ENCODE measurements at regions not wholly inside any gene's neighbourhood (a gene's known extent, or its start where the extent isn't known, plus 50 kb on each side); places are given as distances from the start of the nearest gene placed in this dataset.
"Not testable (repeated sequence)": the region's sequence is repeated elsewhere in the genome, so short reads cannot be mapped to it uniquely, and the experiment has no call there.

GRCh38 chr4:3936184-3936583 lies 170.0 kb downstream of the ADRA2C start:
- DNase-seq = no peak

GRCh38 chr4:3937849-3938562 lies 171.8 kb downstream of the ADRA2C start:
- not testable (repeated sequence) for DNase-seq

GRCh38 chr4:3938676-3939075 lies 172.5 kb downstream of the ADRA2C start:
- not testable (repeated sequence) for DNase-seq

- DNase-seq = not testable (repeated sequence)
Observed at GRCh38 chr4:3939954-3940591, 173.9 kb downstream of the ADRA2C start.

- DNase-seq = not testable (repeated sequence)
Observed at GRCh38 chr4:3941735-3942522, 175.7 kb downstream of the ADRA2C start.

- DNase-seq = not testable (repeated sequence)
Observed at GRCh38 chr4:3942569-3942971, 176.4 kb downstream of the ADRA2C start.

GRCh38 chr4:3943051-3943450 lies 176.9 kb downstream of the ADRA2C start:
- not testable (repeated sequence) for DNase-seq

- no peak for DNase-seq
Observed at GRCh38 chr4:3945511-3946290, 179.5 kb downstream of the ADRA2C start.

GRCh38 chr4:3946553-3946952 lies 180.4 kb downstream of the ADRA2C start:
- DNase-seq = not testable (repeated sequence)

- DNase-seq = not testable (repeated sequence)
Observed at GRCh38 chr4:3947761-3948160, 181.6 kb downstream of the ADRA2C start.

- DNase-seq = not testable (repeated sequence)
Observed at GRCh38 chr4:3948210-3948609, 182.0 kb downstream of the ADRA2C start.

- DNase-seq = peak; percentile 36
Observed at GRCh38 chr4:3949916-3950315, 183.7 kb downstream of the ADRA2C start.

- not testable (repeated sequence) for DNase-seq
Observed at GRCh38 chr4:3952443-3953139, 186.4 kb downstream of the ADRA2C start.

GRCh38 chr4:3953140-3953489 lies 186.9 kb downstream of the ADRA2C start:
- DNase-seq = not testable (repeated sequence)

- peak; percentile 80 for DNase-seq
Observed at GRCh38 chr4:3954540-3955320, 188.5 kb downstream of the ADRA2C start.

GRCh38 chr4:3955321-3956164 lies 189.4 kb downstream of the ADRA2C start:
- peak; percentile 98 for DNase-seq

- DNase-seq = not testable (repeated sequence)
Observed at GRCh38 chr4:3956165-3956867, 190.1 kb downstream of the ADRA2C start.

- DNase-seq = not testable (repeated sequence)
Observed at GRCh38 chr4:3961091-3961672, 195.0 kb downstream of the ADRA2C start.

GRCh38 chr4:3964572-3965278 lies 198.5 kb downstream of the ADRA2C start:
- DNase-seq = not testable (repeated sequence)
